ENCODE measurements at regions not wholly inside any gene's neighbourhood (a gene's known extent, or its start where the extent isn't known, plus 50 kb on each side); places are given as distances from the start of the nearest gene placed in this dataset.

GRCh38 chr10:56622335-56622973 lies 261.4 kb upstream of the ZWINT start:
- DNase-seq (ENCODE audit: insufficient read length, low spot score), result no peak
- no peak for FAIRE-seq
- TF ChIP-seq, protein P1, sequence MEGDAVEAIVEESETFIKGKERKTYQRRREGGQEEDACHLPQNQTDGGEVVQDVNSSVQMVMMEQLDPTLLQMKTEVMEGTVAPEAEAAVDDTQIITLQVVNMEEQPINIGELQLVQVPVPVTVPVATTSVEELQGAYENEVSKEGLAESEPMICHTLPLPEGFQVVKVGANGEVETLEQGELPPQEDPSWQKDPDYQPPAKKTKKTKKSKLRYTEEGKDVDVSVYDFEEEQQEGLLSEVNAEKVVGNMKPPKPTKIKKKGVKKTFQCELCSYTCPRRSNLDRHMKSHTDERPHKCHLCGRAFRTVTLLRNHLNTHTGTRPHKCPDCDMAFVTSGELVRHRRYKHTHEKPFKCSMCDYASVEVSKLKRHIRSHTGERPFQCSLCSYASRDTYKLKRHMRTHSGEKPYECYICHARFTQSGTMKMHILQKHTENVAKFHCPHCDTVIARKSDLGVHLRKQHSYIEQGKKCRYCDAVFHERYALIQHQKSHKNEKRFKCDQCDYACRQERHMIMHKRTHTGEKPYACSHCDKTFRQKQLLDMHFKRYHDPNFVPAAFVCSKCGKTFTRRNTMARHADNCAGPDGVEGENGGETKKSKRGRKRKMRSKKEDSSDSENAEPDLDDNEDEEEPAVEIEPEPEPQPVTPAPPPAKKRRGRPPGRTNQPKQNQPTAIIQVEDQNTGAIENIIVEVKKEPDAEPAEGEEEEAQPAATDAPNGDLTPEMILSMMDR (IDR thresholded peaks at IDR 0.05; ENCODE audit: insufficient read depth, missing control alignments), result no peak

DNA sequence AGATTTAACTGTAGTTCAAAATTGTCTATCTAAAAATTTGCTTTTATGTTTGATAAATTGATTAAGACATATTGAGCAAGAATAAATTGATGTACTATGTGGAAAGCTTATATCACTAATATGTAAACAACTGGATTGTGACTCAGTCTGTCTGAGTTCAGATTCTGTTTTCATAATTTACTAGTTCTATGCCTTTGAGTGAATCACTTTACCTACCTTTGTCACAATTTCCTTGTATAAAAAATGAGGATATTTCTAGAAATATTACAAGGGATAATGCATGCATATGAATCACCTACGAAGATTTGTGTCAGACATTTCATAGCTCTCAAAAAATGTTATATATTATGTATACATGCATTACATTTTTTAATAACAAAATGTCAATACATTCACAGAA lies 245.1 kb upstream of the ZWINT start:
- TF ChIP-seq, protein P1 (IDR thresholded peaks at IDR 0.05; ENCODE audit: insufficient read depth, missing control alignments), result no peak
- FAIRE-seq (no peak), DNase-seq (ENCODE audit: insufficient read length, low spot score) (no peak)

- FAIRE-seq, result no peak
- DNase-seq (ENCODE audit: insufficient read length, low spot score), result no peak
- TF ChIP-seq, protein P1 (IDR thresholded peaks at IDR 0.05; ENCODE audit: insufficient read depth, missing control alignments), result no peak
These were observed 244.0 kb upstream of the ZWINT start for GRCh38 chr10:56605051-56605450.

- TF ChIP-seq, protein P1 (IDR thresholded peaks at IDR 0.05; ENCODE audit: insufficient read depth, missing control alignments), result no peak
- FAIRE-seq (no peak), DNase-seq (ENCODE audit: insufficient read length, low spot score) (no peak)
These were observed 243.6 kb upstream of the ZWINT start for GRCh38 chr10:56604624-56605023.

- TF ChIP-seq, protein P1 (IDR thresholded peaks at IDR 0.05; ENCODE audit: insufficient read depth, missing control alignments), result no peak
- FAIRE-seq (no peak), DNase-seq (ENCODE audit: insufficient read length, low spot score) (no peak)
These were observed 238.1 kb upstream of the ZWINT start for GRCh38 chr10:56599201-56599600.

DNA sequence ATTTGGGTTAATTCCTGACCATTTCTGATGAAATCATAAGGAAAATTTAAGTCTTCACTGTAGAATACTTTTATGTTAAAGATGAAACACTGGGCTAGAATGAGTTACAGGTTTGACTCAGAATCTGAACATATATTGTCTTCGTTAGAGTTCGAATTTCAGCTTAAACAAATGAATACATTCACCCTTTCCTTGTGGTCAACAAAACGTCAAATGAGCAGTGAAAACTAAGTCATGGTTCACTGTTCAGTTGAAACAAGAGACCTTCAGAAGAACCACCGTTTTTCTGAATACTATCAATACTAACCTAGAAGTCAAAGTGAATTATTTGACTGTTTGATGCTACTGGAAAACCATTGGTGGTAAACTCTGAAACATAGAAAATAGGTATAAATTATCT lies 235.2 kb upstream of the ZWINT start:
- TF ChIP-seq, protein P1 (IDR thresholded peaks at IDR 0.05; ENCODE audit: insufficient read depth, missing control alignments), result no peak
- DNase-seq (ENCODE audit: insufficient read length, low spot score), result no peak
- no peak for FAIRE-seq

- FAIRE-seq (no peak), DNase-seq (ENCODE audit: insufficient read length, low spot score) (no peak)
- TF ChIP-seq, protein P1 (IDR thresholded peaks at IDR 0.05; ENCODE audit: insufficient read depth, missing control alignments), result no peak
These were observed 232.1 kb upstream of the ZWINT start for GRCh38 chr10:56593120-56593519.

All from D721Med (cell line).